ENCODE measurements at regions not wholly inside any gene's neighbourhood (a gene's known extent, or its start where the extent isn't known, plus 50 kb on each side); places are given as distances from the start of the nearest gene placed in this dataset.

GRCh38 chr7:155207326-155208002, 90.2 kb upstream of the INSIG1 start:
- no peak overlapping the region for H3K27ac ChIP-seq (ENCODE audit: low read depth, low read length)
- ChIA-PET POLR2A (no interaction called here), CTCF (no interaction called here)
- no peak for TF ChIP-seq CTCF (IDR thresholded peaks at IDR 0.05; ENCODE audit: low read depth, low read length)
- H3K9me3 ChIP-seq (ENCODE audit: control insufficient read depth, insufficient read depth, low read length) = peaks cover 21% of the 10 kb centered on the region
- no peak overlapping the region for H3K4me3 ChIP-seq (ENCODE audit: low read depth, low read length)
- no peaks in the 10 kb centered on the region for H3K27me3 ChIP-seq (ENCODE audit: control insufficient read depth, insufficient read depth, low read length)
- no peak for DNase-seq (ENCODE audit: low read depth, low spot score)

DNA sequence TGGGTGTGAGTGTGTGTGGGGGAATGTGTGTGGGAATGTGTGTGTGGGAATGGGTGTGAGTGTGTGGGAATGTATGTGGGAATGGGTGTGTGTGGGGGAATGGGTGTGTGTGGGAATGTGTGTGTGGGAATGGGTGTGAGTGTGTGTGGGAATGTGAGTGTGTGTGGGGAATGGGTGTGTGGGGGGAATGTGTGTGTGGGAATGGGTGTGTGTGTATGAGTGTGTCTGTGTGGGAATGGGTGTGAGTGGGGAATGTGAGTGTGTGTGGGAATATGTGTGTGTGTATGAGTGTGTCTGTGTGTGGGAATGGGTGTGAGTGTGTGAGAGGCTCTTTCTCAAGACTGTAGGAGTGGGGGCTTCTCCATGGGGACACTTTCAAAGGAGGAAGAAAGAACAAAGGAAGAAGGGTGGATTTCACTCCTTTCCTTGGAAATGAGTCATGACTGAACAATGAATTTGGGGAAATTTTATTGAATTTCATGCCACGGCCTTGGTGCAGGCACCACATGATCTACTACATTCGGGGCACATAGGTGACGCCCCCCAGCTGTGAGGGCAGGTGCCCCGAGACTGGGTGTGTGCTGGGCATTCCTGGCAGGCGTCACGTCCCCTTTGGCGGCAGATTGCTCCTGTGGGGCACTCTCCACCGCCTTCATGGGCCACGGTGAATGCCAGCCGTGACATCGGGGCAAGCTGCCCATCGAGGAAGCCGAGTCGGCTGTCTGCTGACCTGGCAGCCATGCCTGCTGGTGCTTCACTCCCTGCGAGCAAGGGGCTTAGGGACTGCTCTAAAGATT, 88.8 kb upstream of the INSIG1 start:
- POLR2A ChIA-PET = interaction anchor here (0.7 kb wide), 1 partner anchor 89 kb away, joined by 4 read pairs; the partner anchor contains the start of gene INSIG1
- no peak for TF ChIP-seq CTCF (IDR thresholded peaks at IDR 0.05; ENCODE audit: low read depth, low read length)
- DNase-seq (ENCODE audit: low read depth, low spot score) = no peak
- Histone ChIP-seq H3K27me3 (ENCODE audit: control insufficient read depth, insufficient read depth, low read length) (no peaks in the 10 kb centered on the region), H3K4me3 (ENCODE audit: low read depth, low read length) (no peak overlapping the region), H3K27ac (ENCODE audit: low read depth, low read length) (no peak overlapping the region), H3K9me3 (ENCODE audit: control insufficient read depth, insufficient read depth, low read length) (peaks cover 8% of the 10 kb centered on the region)
- CTCF ChIA-PET = interaction anchor here (0.6 kb wide), 1 partner anchor 224 kb away, joined by 3 read pairs; no protein-coding TSS in a partner anchor

- TF ChIP-seq CTCF (IDR thresholded peaks at IDR 0.05; ENCODE audit: low read depth, low read length) = no peak
- Histone ChIP-seq H3K27me3 (ENCODE audit: control insufficient read depth, insufficient read depth, low read length) (no peaks in the 10 kb centered on the region), H3K4me3 (ENCODE audit: low read depth, low read length) (no peak overlapping the region), H3K9me3 (ENCODE audit: control insufficient read depth, insufficient read depth, low read length) (peaks cover 8% of the 10 kb centered on the region), H3K27ac (ENCODE audit: low read depth, low read length) (no peak overlapping the region)
- POLR2A ChIA-PET = interaction anchor here (0.7 kb wide), 1 partner anchor 88 kb away, joined by 4 read pairs; the partner anchor contains the start of gene INSIG1
- CTCF ChIA-PET = interaction anchor here (0.6 kb wide), 1 partner anchor 223 kb away, joined by 3 read pairs; no protein-coding TSS in a partner anchor
- DNase-seq (ENCODE audit: low read depth, low spot score) = no peak
Observed at GRCh38 chr7:155209478-155210319, 88.0 kb upstream of the INSIG1 start.

- Histone ChIP-seq H3K27me3 (ENCODE audit: control insufficient read depth, insufficient read depth, low read length) (no peaks in the 10 kb centered on the region), H3K9me3 (ENCODE audit: control insufficient read depth, insufficient read depth, low read length) (peaks cover 8% of the 10 kb centered on the region), H3K4me3 (ENCODE audit: low read depth, low read length) (no peak overlapping the region), H3K27ac (ENCODE audit: low read depth, low read length) (no peak overlapping the region)
- ChIA-PET POLR2A (no interaction called here), CTCF (no interaction called here)
- no peak for DNase-seq (ENCODE audit: low read depth, low spot score)
- TF ChIP-seq CTCF (IDR thresholded peaks at IDR 0.05; ENCODE audit: low read depth, low read length) = no peak
Observed at GRCh38 chr7:155210356-155210755, 87.3 kb upstream of the INSIG1 start.

Measured in AG04450 (cell line).